GM12891 (cell line): ENCODE measurements at regions not wholly inside any gene's neighbourhood (a gene's known extent, or its start where the extent isn't known, plus 50 kb on each side); places are given as distances from the start of the nearest gene placed in this dataset.
"Not testable (repeated sequence)": the region's sequence is repeated elsewhere in the genome, so short reads cannot be mapped to it uniquely, and the experiment has no call there.

Experiments used
- POLR2A ChIP-seq: IDR thresholded peaks from 2 replicates; pipeline ENCODE4 v1.6.1; 2011; ENCODE audit warnings: low read depth, low read length, control low read depth
- POLR2AphosphoS5 ChIP-seq: IDR thresholded peaks from 2 replicates; pipeline ENCODE4 v1.6.1; 2011; ENCODE audit warnings: low read depth, low read length, control low read depth
- SPI1 ChIP-seq: IDR thresholded peaks from 2 replicates; pipeline ENCODE4 v1.6.1; 2011; ENCODE audit warnings: low read depth, low read length, control low read depth
- TAF1 ChIP-seq: IDR thresholded peaks from 2 replicates; pipeline ENCODE4 v1.6.1; 2011; ENCODE audit warnings: low read depth, low read length, control low read depth

- TF ChIP-seq SPI1, POLR2AphosphoS5, TAF1, POLR2A: not testable (repeated sequence)
Measured at GRCh38 chrX:50968871-50969635, 58.5 kb downstream of the BMP15 start.
